ENCODE measurements at regions not wholly inside any gene's neighbourhood (a gene's known extent, or its start where the extent isn't known, plus 50 kb on each side); places are given as distances from the start of the nearest gene placed in this dataset. TPM values are rescaled to one million over a fixed set of nuclear protein-coding genes. Genes with fewer than 3 reads are reported as not detected.
"Not testable (repeated sequence)": the region's sequence is repeated elsewhere in the genome, so short reads cannot be mapped to it uniquely, and the experiment has no call there.

- CTCF ChIA-PET: interaction anchor here (0.6 to 1.6 kb wide), 2 partner anchors 12 to 50 kb away, joined by 3 to 7 read pairs; no protein-coding TSS in a partner anchor
- H3K4me3 Mint-ChIP-seq; H3K36me3 Mint-ChIP-seq (ENCODE audit: low read depth); H3K27ac Mint-ChIP-seq; H3K4me1 Mint-ChIP-seq (ENCODE audit: low read depth); DNase-seq; H3K27me3 Mint-ChIP-seq (ENCODE audit: low read depth); H3K9me3 Mint-ChIP-seq; intact Hi-C loops (cut with micrococcal nuclease): not testable (repeated sequence)
These were observed 62.1 kb upstream of the SMURF2 start for GRCh38 chr17:64724246-64724645.

GRCh38 chr17:64723781-64724180 is 61.7 kb upstream of the SMURF2 start:
- Mint-ChIP-seq H3K4me3 (no peak overlapping the region), H3K9me3 (no peaks in the 10 kb centered on the region), H3K4me1 (ENCODE audit: low read depth) (no peaks in the 10 kb centered on the region), H3K36me3 (ENCODE audit: low read depth) (no peaks in the 10 kb centered on the region), H3K27ac (no peak overlapping the region), H3K27me3 (ENCODE audit: low read depth) (no peaks in the 10 kb centered on the region)
- CTCF ChIA-PET: no interaction called here
- DNase-seq: no peak
- intact Hi-C loops (cut with micrococcal nuclease): no loop called here

GRCh38 chr17:64721556-64721955 is 59.4 kb upstream of the SMURF2 start:
- H3K4me1 Mint-ChIP-seq (ENCODE audit: low read depth); DNase-seq; H3K9me3 Mint-ChIP-seq; H3K27ac Mint-ChIP-seq; H3K4me3 Mint-ChIP-seq; H3K36me3 Mint-ChIP-seq (ENCODE audit: low read depth); H3K27me3 Mint-ChIP-seq (ENCODE audit: low read depth); intact Hi-C loops (cut with micrococcal nuclease); CTCF ChIA-PET: not testable (repeated sequence)

- H3K9me3 Mint-ChIP-seq, H3K27ac Mint-ChIP-seq, CTCF ChIA-PET: not testable (repeated sequence)
These were observed 58.1 kb upstream of the SMURF2 start for GRCh38 chr17:64720253-64720652.

GRCh38 chr17:64719517-64719916 is 57.4 kb upstream of the SMURF2 start:
- DNase-seq; intact Hi-C loops (cut with micrococcal nuclease); H3K4me1 Mint-ChIP-seq (ENCODE audit: low read depth); H3K27ac Mint-ChIP-seq; H3K27me3 Mint-ChIP-seq (ENCODE audit: low read depth); CTCF ChIA-PET; H3K4me3 Mint-ChIP-seq; H3K9me3 Mint-ChIP-seq; H3K36me3 Mint-ChIP-seq (ENCODE audit: low read depth): not testable (repeated sequence)

More at GRCh38 chr17:64720253-64720652, 58.1 kb upstream of the SMURF2 start:
- H3K27me3 Mint-ChIP-seq (ENCODE audit: low read depth); H3K36me3 Mint-ChIP-seq (ENCODE audit: low read depth); intact Hi-C loops (cut with micrococcal nuclease); H3K4me1 Mint-ChIP-seq (ENCODE audit: low read depth); H3K4me3 Mint-ChIP-seq; DNase-seq: not testable (repeated sequence)

GRCh38 chr17:64718816-64719215 is 56.7 kb upstream of the SMURF2 start:
- H3K4me3 Mint-ChIP-seq; DNase-seq; H3K36me3 Mint-ChIP-seq (ENCODE audit: low read depth); intact Hi-C loops (cut with micrococcal nuclease); H3K4me1 Mint-ChIP-seq (ENCODE audit: low read depth); H3K9me3 Mint-ChIP-seq; H3K27ac Mint-ChIP-seq; CTCF ChIA-PET; H3K27me3 Mint-ChIP-seq (ENCODE audit: low read depth): not testable (repeated sequence)

- no peak overlapping the region for H3K27ac Mint-ChIP-seq
- CTCF ChIA-PET: no interaction called here
- no peak for DNase-seq
- peaks cover 11% of the 10 kb centered on the region for H3K4me1 Mint-ChIP-seq (ENCODE audit: low read depth)
- no peak overlapping the region for H3K4me3 Mint-ChIP-seq
- no peaks in the 10 kb centered on the region for H3K36me3 Mint-ChIP-seq (ENCODE audit: low read depth)
- no peaks in the 10 kb centered on the region for H3K9me3 Mint-ChIP-seq
- H3K27me3 Mint-ChIP-seq (ENCODE audit: low read depth): no peaks in the 10 kb centered on the region
- intact Hi-C loops (cut with micrococcal nuclease): no loop called here
These were observed 56.0 kb upstream of the SMURF2 start for GRCh38 chr17:64718058-64718457.

- CTCF ChIA-PET; H3K9me3 Mint-ChIP-seq; H3K27me3 Mint-ChIP-seq (ENCODE audit: low read depth): not testable (repeated sequence)
These were observed 54.4 kb upstream of the SMURF2 start for GRCh38 chr17:64716496-64716895.

GRCh38 chr17:64713786-64714185 is 51.7 kb upstream of the SMURF2 start:
- Mint-ChIP-seq H3K4me1 (ENCODE audit: low read depth) (peaks cover 43% of the 10 kb centered on the region), H3K4me3 (peak overlapping the region; percentile 34)
- H3K27ac Mint-ChIP-seq; H3K36me3 Mint-ChIP-seq (ENCODE audit: low read depth); intact Hi-C loops (cut with micrococcal nuclease); H3K27me3 Mint-ChIP-seq (ENCODE audit: low read depth); H3K9me3 Mint-ChIP-seq: not testable (repeated sequence)
- DNase-seq: peak; percentile 32
- CTCF ChIA-PET: interaction anchor here (0.5 to 0.9 kb wide), 2 partner anchors 64 to 219 kb away, joined by 3 to 4 read pairs; no protein-coding TSS in a partner anchor

More at GRCh38 chr17:64716496-64716895, 54.4 kb upstream of the SMURF2 start:
- H3K4me3 Mint-ChIP-seq; H3K27ac Mint-ChIP-seq; DNase-seq; intact Hi-C loops (cut with micrococcal nuclease); H3K36me3 Mint-ChIP-seq (ENCODE audit: low read depth): not testable (repeated sequence)
- H3K4me1 Mint-ChIP-seq (ENCODE audit: low read depth): peaks cover 23% of the 10 kb centered on the region

- H3K36me3 Mint-ChIP-seq (ENCODE audit: low read depth); H3K9me3 Mint-ChIP-seq; H3K27me3 Mint-ChIP-seq (ENCODE audit: low read depth); intact Hi-C loops (cut with micrococcal nuclease): not testable (repeated sequence)
- CTCF ChIA-PET: interaction anchor here (0.6 to 0.7 kb wide), 2 partner anchors 305 to 354 kb away, joined by 3 read pairs; no protein-coding TSS in a partner anchor
- peak overlapping the region; percentile 50 for H3K27ac Mint-ChIP-seq
- DNase-seq: peak; percentile 14
- H3K4me1 Mint-ChIP-seq (ENCODE audit: low read depth): peaks cover 50% of the 10 kb centered on the region
- H3K4me3 Mint-ChIP-seq: peak overlapping the region; percentile 34
These were observed 50.6 kb upstream of the SMURF2 start for GRCh38 chr17:64712557-64713351.

Small RNA genes lying in the stretch of these regions (microRNA-seq; reads per million reads assigned to microRNA genes)
- gene MIR6080 (ENCODE audit: borderline microRNAs expressed, borderline replicate concordance): not detected
